ENCODE measurements at regions not wholly inside any gene's neighbourhood (a gene's known extent, or its start where the extent isn't known, plus 50 kb on each side); places are given as distances from the start of the nearest gene placed in this dataset.

DNA sequence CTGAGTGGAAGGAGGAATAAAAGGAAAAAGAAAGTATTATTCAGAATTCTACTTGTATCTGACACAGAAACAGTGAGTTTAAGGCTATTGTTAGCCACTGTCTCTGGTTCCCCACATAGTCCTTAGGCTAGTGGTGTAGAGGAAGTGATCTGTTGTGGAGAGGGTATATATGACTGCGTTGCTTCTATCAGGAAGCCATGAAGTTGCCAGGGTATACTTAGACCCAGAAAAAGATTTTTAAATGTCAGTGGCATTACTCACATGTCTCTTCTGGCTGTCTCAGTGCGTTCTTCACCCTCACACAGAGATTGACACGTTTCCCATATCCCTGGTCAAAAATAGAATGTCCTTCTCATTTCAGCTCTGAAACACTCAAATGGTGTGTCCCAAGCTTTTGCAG lies 72.7 kb downstream of the SEM1 start:
- TF ChIP-seq EP300 (IDR thresholded peaks at IDR 0.05; ENCODE audit: low read depth): no peak
- TF ChIP-seq, protein P1, sequence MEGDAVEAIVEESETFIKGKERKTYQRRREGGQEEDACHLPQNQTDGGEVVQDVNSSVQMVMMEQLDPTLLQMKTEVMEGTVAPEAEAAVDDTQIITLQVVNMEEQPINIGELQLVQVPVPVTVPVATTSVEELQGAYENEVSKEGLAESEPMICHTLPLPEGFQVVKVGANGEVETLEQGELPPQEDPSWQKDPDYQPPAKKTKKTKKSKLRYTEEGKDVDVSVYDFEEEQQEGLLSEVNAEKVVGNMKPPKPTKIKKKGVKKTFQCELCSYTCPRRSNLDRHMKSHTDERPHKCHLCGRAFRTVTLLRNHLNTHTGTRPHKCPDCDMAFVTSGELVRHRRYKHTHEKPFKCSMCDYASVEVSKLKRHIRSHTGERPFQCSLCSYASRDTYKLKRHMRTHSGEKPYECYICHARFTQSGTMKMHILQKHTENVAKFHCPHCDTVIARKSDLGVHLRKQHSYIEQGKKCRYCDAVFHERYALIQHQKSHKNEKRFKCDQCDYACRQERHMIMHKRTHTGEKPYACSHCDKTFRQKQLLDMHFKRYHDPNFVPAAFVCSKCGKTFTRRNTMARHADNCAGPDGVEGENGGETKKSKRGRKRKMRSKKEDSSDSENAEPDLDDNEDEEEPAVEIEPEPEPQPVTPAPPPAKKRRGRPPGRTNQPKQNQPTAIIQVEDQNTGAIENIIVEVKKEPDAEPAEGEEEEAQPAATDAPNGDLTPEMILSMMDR (IDR thresholded peaks at IDR 0.05): no peak

Data from transverse colon (tissue), 3 donors.